Tibial nerve (tissue), 4 donors: ENCODE measurements at regions not wholly inside any gene's neighbourhood (a gene's known extent, or its start where the extent isn't known, plus 50 kb on each side); places are given as distances from the start of the nearest gene placed in this dataset.

Experiments used
- EP300 ChIP-seq, 2 donors: sonication (generic); formaldehyde crosslinking; IDR thresholded peaks; one replicate each; pipeline ENCODE4 v1.6.1; 2017; ENCODE audit warnings: antibody characterized with exemption in 2 of 2, mild to moderate bottlenecking in 1 of 2
- POLR2A ChIP-seq, 2 donors: fragments of 450-650 bp; IDR thresholded peaks; one replicate each; pipeline ENCODE4 v1.6.1; 2017; ENCODE audit warnings: antibody characterized with exemption in 2 of 2, mild to moderate bottlenecking in 2 of 2, moderate library complexity in 2 of 2
- TF ChIP-seq, protein P1 (sequence below), 5 experiments: fragments of 200-600 bp in 3 of 5; fragments of 450-650 bp in 2 of 5; sonication (generic) in 3 of 5; IDR thresholded peaks; one replicate each; pipeline ENCODE4 v1.5.1; 2016 to 2019; ENCODE audit warnings: antibody characterized with exemption in 5 of 5, mild to moderate bottlenecking in 3 of 5, moderate library complexity in 2 of 5

DNA sequence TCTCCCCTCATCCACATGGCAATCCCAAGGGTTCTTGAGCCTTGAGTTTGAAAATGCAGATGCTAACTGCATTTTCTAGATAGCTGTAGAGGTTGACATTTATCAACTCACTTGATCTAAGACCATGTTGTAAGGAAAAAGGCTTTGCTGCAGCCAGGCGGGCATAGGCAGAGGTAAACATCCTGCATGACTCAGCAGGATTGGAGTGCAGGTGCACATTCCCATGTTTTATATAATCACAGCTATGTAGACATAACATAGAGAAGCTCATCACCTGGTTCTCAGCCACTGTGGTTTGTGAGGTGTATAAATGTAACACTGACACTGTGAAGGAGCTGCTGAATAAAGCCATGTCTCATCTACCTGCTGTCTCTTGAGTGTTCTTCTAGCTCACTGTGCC is 62.3 kb upstream of the PDE5A start:
- TF ChIP-seq, protein P1, sequence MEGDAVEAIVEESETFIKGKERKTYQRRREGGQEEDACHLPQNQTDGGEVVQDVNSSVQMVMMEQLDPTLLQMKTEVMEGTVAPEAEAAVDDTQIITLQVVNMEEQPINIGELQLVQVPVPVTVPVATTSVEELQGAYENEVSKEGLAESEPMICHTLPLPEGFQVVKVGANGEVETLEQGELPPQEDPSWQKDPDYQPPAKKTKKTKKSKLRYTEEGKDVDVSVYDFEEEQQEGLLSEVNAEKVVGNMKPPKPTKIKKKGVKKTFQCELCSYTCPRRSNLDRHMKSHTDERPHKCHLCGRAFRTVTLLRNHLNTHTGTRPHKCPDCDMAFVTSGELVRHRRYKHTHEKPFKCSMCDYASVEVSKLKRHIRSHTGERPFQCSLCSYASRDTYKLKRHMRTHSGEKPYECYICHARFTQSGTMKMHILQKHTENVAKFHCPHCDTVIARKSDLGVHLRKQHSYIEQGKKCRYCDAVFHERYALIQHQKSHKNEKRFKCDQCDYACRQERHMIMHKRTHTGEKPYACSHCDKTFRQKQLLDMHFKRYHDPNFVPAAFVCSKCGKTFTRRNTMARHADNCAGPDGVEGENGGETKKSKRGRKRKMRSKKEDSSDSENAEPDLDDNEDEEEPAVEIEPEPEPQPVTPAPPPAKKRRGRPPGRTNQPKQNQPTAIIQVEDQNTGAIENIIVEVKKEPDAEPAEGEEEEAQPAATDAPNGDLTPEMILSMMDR (IDR thresholded peaks at IDR 0.05) = no peak
- no peak for TF ChIP-seq POLR2A (IDR thresholded peaks at IDR 0.05)
- no peak for TF ChIP-seq EP300 (IDR thresholded peaks at IDR 0.05)
